Uterus (tissue), 2 donors: ENCODE measurements at regions not wholly inside any gene's neighbourhood (a gene's known extent, or its start where the extent isn't known, plus 50 kb on each side); places are given as distances from the start of the nearest gene placed in this dataset.

Source experiments
- POLR2A ChIP-seq, 2 donors: fragments of 450-650 bp; IDR thresholded peaks; one replicate each; pipeline ENCODE4 v1.6.1; 2016; ENCODE audit warnings: antibody characterized with exemption in 2 of 2, mild to moderate bottlenecking in 1 of 2, moderate library complexity in 1 of 2
- TF ChIP-seq, protein P1 (sequence below), 4 experiments: fragments of 200-600 bp in 2 of 4; fragments of 450-650 bp in 2 of 4; sonication (generic) in 2 of 4; IDR thresholded peaks; one replicate each; pipeline ENCODE4 v1.5.1; 2016 to 2019; ENCODE audit warnings: antibody characterized with exemption in 4 of 4, mild to moderate bottlenecking in 2 of 4, moderate library complexity in 1 of 4

DNA sequence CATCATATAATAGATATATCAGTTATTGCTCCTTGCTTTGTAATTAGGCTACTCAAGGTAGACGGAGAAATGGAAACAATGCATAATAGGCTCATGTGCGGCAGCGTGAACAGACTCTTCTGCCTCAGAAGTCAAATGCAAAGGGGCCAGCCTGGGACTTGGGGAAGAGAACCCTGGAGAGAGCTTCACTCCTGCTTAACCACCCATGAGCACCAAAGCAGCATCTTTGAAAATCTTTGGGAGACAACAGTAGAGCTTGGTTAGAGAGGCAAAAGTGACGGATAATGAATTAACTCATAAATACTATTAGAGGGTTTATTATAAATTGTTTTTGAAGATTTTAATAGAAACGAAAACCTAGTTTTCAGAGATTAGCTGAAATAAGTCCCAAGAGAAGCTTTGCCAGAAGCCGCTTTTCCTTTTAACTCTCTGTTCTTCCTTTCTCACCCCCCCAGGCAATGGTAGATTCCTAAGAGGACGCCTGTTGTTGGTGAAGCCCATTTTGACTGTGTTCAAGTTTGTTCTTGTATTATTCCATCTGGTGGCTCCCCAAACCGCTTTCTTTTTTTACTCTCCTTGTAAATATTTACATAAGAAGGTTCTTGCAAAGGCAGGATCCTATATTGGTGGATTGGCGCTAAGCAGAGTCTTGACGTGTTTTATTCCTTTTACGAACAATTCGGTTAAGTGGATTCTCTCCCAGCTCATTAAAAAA, 196.0 kb upstream of the TPRG1 start:
- TF ChIP-seq, protein P1, sequence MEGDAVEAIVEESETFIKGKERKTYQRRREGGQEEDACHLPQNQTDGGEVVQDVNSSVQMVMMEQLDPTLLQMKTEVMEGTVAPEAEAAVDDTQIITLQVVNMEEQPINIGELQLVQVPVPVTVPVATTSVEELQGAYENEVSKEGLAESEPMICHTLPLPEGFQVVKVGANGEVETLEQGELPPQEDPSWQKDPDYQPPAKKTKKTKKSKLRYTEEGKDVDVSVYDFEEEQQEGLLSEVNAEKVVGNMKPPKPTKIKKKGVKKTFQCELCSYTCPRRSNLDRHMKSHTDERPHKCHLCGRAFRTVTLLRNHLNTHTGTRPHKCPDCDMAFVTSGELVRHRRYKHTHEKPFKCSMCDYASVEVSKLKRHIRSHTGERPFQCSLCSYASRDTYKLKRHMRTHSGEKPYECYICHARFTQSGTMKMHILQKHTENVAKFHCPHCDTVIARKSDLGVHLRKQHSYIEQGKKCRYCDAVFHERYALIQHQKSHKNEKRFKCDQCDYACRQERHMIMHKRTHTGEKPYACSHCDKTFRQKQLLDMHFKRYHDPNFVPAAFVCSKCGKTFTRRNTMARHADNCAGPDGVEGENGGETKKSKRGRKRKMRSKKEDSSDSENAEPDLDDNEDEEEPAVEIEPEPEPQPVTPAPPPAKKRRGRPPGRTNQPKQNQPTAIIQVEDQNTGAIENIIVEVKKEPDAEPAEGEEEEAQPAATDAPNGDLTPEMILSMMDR (IDR thresholded peaks at IDR 0.05) = no peak
- no peak for TF ChIP-seq POLR2A (IDR thresholded peaks at IDR 0.05)
